OCI-LY1 (cell line): ENCODE measurements at regions not wholly inside any gene's neighbourhood (a gene's known extent, or its start where the extent isn't known, plus 50 kb on each side); places are given as distances from the start of the nearest gene placed in this dataset.

ENCODE experiments used
- H2AFZ ChIP-seq: fragments of 200-600 bp; sonication (generic), shearing (Covaris generic); 2 replicates; pipeline ENCODE4 v1.6.0; 2014; ENCODE audit warnings: antibody characterized with exemption, mild to moderate bottlenecking, low read length
- H3F3A ChIP-seq: fragments of 200-600 bp; sonication (generic), shearing (Covaris generic); 2 replicates; pipeline ENCODE4 v1.6.0; 2014; ENCODE audit warnings: mild to moderate bottlenecking, antibody characterized with exemption, low read length, moderate library complexity; ENCODE audit not compliant: insufficient read depth
- H3K27ac ChIP-seq: fragments of 200-600 bp; sonication (generic); 2 replicates; pipeline ENCODE4 v1.5.1; 2014; ENCODE audit warnings: low read length, mixed run types, mild to moderate bottlenecking, low read depth; ENCODE audit not compliant: poor library complexity, severe bottlenecking
- H3K27me3 ChIP-seq: fragments of 200-600 bp; sonication (generic); 2 replicates; pipeline ENCODE4 v1.6.0; 2014; ENCODE audit warnings: antibody characterized with exemption, mild to moderate bottlenecking, low read length, moderate library complexity; ENCODE audit not compliant: insufficient read depth
- H3K36me3 ChIP-seq: fragments of 200-600 bp; sonication (generic); 2 replicates; pipeline ENCODE4 v1.6.1; 2014; ENCODE audit warnings: mild to moderate bottlenecking, antibody characterized with exemption, low read length, moderate library complexity, mixed read lengths; ENCODE audit not compliant: insufficient read depth
- H3K4me1 ChIP-seq: fragments of 200-600 bp; sonication (generic); 2 replicates; pipeline ENCODE4 v1.5.1; 2014; ENCODE audit warnings: mild to moderate bottlenecking, low read length, moderate library complexity; ENCODE audit not compliant: insufficient read depth, severe bottlenecking
- H3K4me2 ChIP-seq: fragments of 200-600 bp; sonication (generic), shearing (Covaris generic); 2 replicates; pipeline ENCODE4 v1.6.1; 2014; ENCODE audit warnings: low read length
- H3K4me3 ChIP-seq: fragments of 200-600 bp; sonication (generic); 2 replicates; pipeline ENCODE4 v1.5.1; 2014; ENCODE audit warnings: low read length, low read depth, mild to moderate bottlenecking, mixed read lengths; ENCODE audit not compliant: poor library complexity, severe bottlenecking
- H3K79me2 ChIP-seq: fragments of 200-600 bp; shearing (Covaris generic); 2 replicates; pipeline ENCODE4 v1.6.1; 2016; ENCODE audit warnings: mixed run types, low read length, mixed read lengths; ENCODE audit not compliant: insufficient read depth
- H3K9ac ChIP-seq: fragments of 200-600 bp; sonication (generic), shearing (Covaris generic); 2 replicates; pipeline ENCODE4 v1.6.1; 2014; ENCODE audit warnings: mild to moderate bottlenecking, low read length, mixed read lengths
- H3K9me2 ChIP-seq: fragments of 200-600 bp; sonication (generic), shearing (Covaris generic); 2 replicates; pipeline ENCODE4 v1.6.1; 2014; ENCODE audit warnings: low read depth, mild to moderate bottlenecking, low read length, mixed read lengths
- H3K9me3 ChIP-seq: fragments of 200-600 bp; shearing (Covaris generic); 2 replicates; pipeline ENCODE4 v1.6.1; 2014; ENCODE audit warnings: low read length, mixed read lengths
- H4K20me1 ChIP-seq: fragments of 200-600 bp; sonication (generic), shearing (Covaris generic); 2 replicates; pipeline ENCODE4 v1.6.0; 2016; ENCODE audit warnings: mild to moderate bottlenecking, low read length; ENCODE audit not compliant: insufficient read depth
- CTCF ChIP-seq: fragments of 200-600 bp; sonication (generic), shearing (Covaris generic); IDR thresholded peaks from 2 replicates; pipeline ENCODE4 v1.5.1; 2017; ENCODE audit warnings: mild to moderate bottlenecking, antibody characterized with exemption, low read length, moderate library complexity, mixed read lengths
- EZH2 ChIP-seq: fragments of 200-600 bp; sonication (generic), shearing (Covaris generic); IDR thresholded peaks from 2 replicates; pipeline ENCODE4 v1.8.0; 2017; ENCODE audit warnings: borderline replicate concordance, mixed run types, mild to moderate bottlenecking, antibody characterized with exemption, low read length, moderate library complexity, mixed read lengths

- TF ChIP-seq EZH2: no peak
- TF ChIP-seq CTCF: no peak
- no peaks in the 10 kb centered on the region for H3K4me1 ChIP-seq
Measured at GRCh38 chr9:78510035-78510434, 213.1 kb downstream of the PSAT1 start.

GRCh38 chr9:78515108-78515507 lies 218.2 kb downstream of the PSAT1 start:
- H3K27ac ChIP-seq: no peak overlapping the region
- no peak overlapping the region for H3K9ac ChIP-seq
- no peak overlapping the region for H3K4me3 ChIP-seq
- TF ChIP-seq CTCF: no peak
- no peak for TF ChIP-seq EZH2
- H3K9me3 ChIP-seq: no peaks in the 10 kb centered on the region
- H3K27me3 ChIP-seq: no peaks in the 10 kb centered on the region
- no peaks in the 10 kb centered on the region for H3K79me2 ChIP-seq
- H3F3A ChIP-seq: no peaks in the 10 kb centered on the region
- H3K4me1 ChIP-seq: no peaks in the 10 kb centered on the region
- H4K20me1 ChIP-seq: no peaks in the 10 kb centered on the region
- no peaks in the 10 kb centered on the region for H3K36me3 ChIP-seq
- H3K4me2 ChIP-seq: no peak overlapping the region
- H3K9me2 ChIP-seq: no peaks in the 10 kb centered on the region
- H2AFZ ChIP-seq: no peak overlapping the region

More at GRCh38 chr9:78510035-78510434, 213.1 kb downstream of the PSAT1 start:
- Histone ChIP-seq H3F3A (no peaks in the 10 kb centered on the region), H3K79me2 (no peaks in the 10 kb centered on the region), H3K9ac (no peak overlapping the region), H3K4me2 (no peak overlapping the region), H3K27me3 (no peaks in the 10 kb centered on the region), H3K36me3 (no peaks in the 10 kb centered on the region), H3K9me2 (no peaks in the 10 kb centered on the region), H2AFZ (no peak overlapping the region), H3K9me3 (no peaks in the 10 kb centered on the region), H3K4me3 (no peak overlapping the region), H4K20me1 (no peaks in the 10 kb centered on the region), H3K27ac (no peak overlapping the region)

GRCh38 chr9:78519786-78520185 lies 222.9 kb downstream of the PSAT1 start:
- H4K20me1 ChIP-seq: no peaks in the 10 kb centered on the region
- no peak overlapping the region for H3K4me2 ChIP-seq
- H2AFZ ChIP-seq: no peak overlapping the region
- no peaks in the 10 kb centered on the region for H3K9me3 ChIP-seq
- no peaks in the 10 kb centered on the region for H3K79me2 ChIP-seq
- no peaks in the 10 kb centered on the region for H3K36me3 ChIP-seq
- no peaks in the 10 kb centered on the region for H3K27me3 ChIP-seq
- H3K9ac ChIP-seq: no peak overlapping the region
- no peaks in the 10 kb centered on the region for H3F3A ChIP-seq
- TF ChIP-seq EZH2: no peak
- no peak for TF ChIP-seq CTCF
- H3K4me1 ChIP-seq: no peaks in the 10 kb centered on the region
- H3K9me2 ChIP-seq: no peaks in the 10 kb centered on the region
- no peak overlapping the region for H3K27ac ChIP-seq
- no peak overlapping the region for H3K4me3 ChIP-seq
